SK-N-SH (cell line): ENCODE measurements at regions not wholly inside any gene's neighbourhood (a gene's known extent, or its start where the extent isn't known, plus 50 kb on each side); places are given as distances from the start of the nearest gene placed in this dataset.

Source experiments
- CTCF ChIA-PET: fragments of 300-600, 350-600 bp; formaldehyde crosslinking; extraction: SDS; loops from one replicate; lab custom pipeline; 2021; lab: Yijun Ruan, JAX
- POLR2A ChIA-PET: fragments of 350-600 bp; sonication (Branson Sonifier 250); formaldehyde crosslinking; extraction: SDS; loops from one replicate; lab custom pipeline; 2020; ENCODE audit warnings: antibody characterized with exemption, inconsistent platforms; lab: Yijun Ruan, JAX
- DNase-seq: peaks from one replicate; pipeline ENCODE4 v3.0.0; 2012
- H2AFZ ChIP-seq: fragments of 200-600 bp; sonication (generic); 2 replicates; pipeline ENCODE4 v1.8.1; 2016; ENCODE audit warnings: antibody characterized with exemption, mild to moderate bottlenecking, low read depth
- H3F3A ChIP-seq: fragments of 200-600 bp; sonication (generic); replicated peaks from 2 replicates; pipeline ENCODE3; 2016; ENCODE audit warnings: antibody characterized with exemption, mild to moderate bottlenecking; ENCODE audit not compliant: insufficient read depth
- H3K27ac ChIP-seq, 2 experiments: fragments of 200-500 bp in 1 of 2; fragments of 200-600 bp in 1 of 2; sonication (Bioruptor generic) in 1 of 2; sonication (generic), shearing (Covaris generic) in 1 of 2; 2 replicates each; pipeline versions ENCODE4 v1.5.1 to v1.6.1; 2014 to 2016; ENCODE audit warnings: low read depth in 2 of 2, inconsistent platforms in 1 of 2, low read length in 1 of 2, mild to moderate bottlenecking in 1 of 2, mixed read lengths in 1 of 2
- H3K27me3 ChIP-seq: fragments of 200-600 bp; sonication (generic), shearing (Covaris generic); 2 replicates; pipeline ENCODE4 v1.6.1; 2016; ENCODE audit warnings: mixed run types; ENCODE audit not compliant: insufficient read depth
- H3K36me3 ChIP-seq, 2 experiments: fragments of 200-500 bp in 1 of 2; fragments of 200-600 bp in 1 of 2; sonication (Bioruptor generic) in 1 of 2; sonication (generic) in 1 of 2; replicated peaks in 1 of 2; 2 replicates each; pipeline versions ENCODE3 to v1.5.1; 2014 to 2016; ENCODE audit warnings: low read length in 1 of 2, mild to moderate bottlenecking in 1 of 2; ENCODE audit not compliant: insufficient read depth in 2 of 2, control insufficient read depth in 1 of 2
- H3K4me1 ChIP-seq, 2 experiments: fragments of 200-500 bp in 1 of 2; fragments of 200-600 bp in 1 of 2; sonication (Bioruptor generic) in 1 of 2; sonication (generic), shearing (Covaris generic) in 1 of 2; 2 replicates each; pipeline versions ENCODE4 v1.5.1 to v1.6.1; 2014 to 2016; ENCODE audit warnings: low read depth in 1 of 2, low read length in 1 of 2, mixed run types in 1 of 2; ENCODE audit not compliant: insufficient read depth in 2 of 2, control insufficient read depth in 1 of 2
- H3K4me2 ChIP-seq: fragments of 200-600 bp; sonication (generic), shearing (Covaris generic); 2 replicates; pipeline ENCODE4 v1.6.1; 2017; ENCODE audit warnings: mixed run types
- H3K4me3 ChIP-seq, 2 experiments: fragments of 200-500 bp in 1 of 2; fragments of 200-600 bp in 1 of 2; sonication (Bioruptor generic) in 1 of 2; sonication (generic), shearing (Covaris generic) in 1 of 2; 2 replicates each; pipeline versions ENCODE4 v1.5.1 to v1.8.1; 2014 to 2016; ENCODE audit warnings: low read depth in 2 of 2, inconsistent platforms in 1 of 2, low read length in 1 of 2, mild to moderate bottlenecking in 1 of 2, mixed read lengths in 1 of 2, moderate library complexity in 1 of 2
- H3K79me2 ChIP-seq: fragments of 200-600 bp; sonication (generic); 2 replicates; pipeline ENCODE4 v1.8.1; 2017; ENCODE audit warnings: mild to moderate bottlenecking; ENCODE audit not compliant: insufficient read depth
- H3K9ac ChIP-seq: fragments of 200-600 bp; sonication (generic); 2 replicates; pipeline ENCODE4 v1.6.1; 2017; ENCODE audit warnings: mixed run types
- H3K9me2 ChIP-seq: fragments of 200-600 bp; sonication (generic); 2 replicates; pipeline ENCODE4 v1.6.1; 2017; ENCODE audit warnings: mixed run types
- H3K9me3 ChIP-seq: fragments of 200-600 bp; sonication (generic); 2 replicates; pipeline ENCODE4 v1.6.1; 2017; ENCODE audit warnings: mixed run types, mild to moderate bottlenecking, moderate library complexity
- H4K20me1 ChIP-seq: fragments of 200-600 bp; sonication (generic); 2 replicates; pipeline ENCODE4 v1.6.1; 2017; ENCODE audit warnings: mild to moderate bottlenecking, mixed run types; ENCODE audit not compliant: insufficient read depth
- CTCF ChIP-seq: fragments of 200-600 bp; sonication (generic); IDR thresholded peaks from 2 replicates; pipeline ENCODE4 v1.6.1; 2017; ENCODE audit warnings: antibody characterized with exemption, mild to moderate bottlenecking, moderate library complexity
- ELF1 ChIP-seq: IDR thresholded peaks from 2 replicates; pipeline ENCODE4 v1.4.0; 2012
- EP300 ChIP-seq, 2 experiments: IDR thresholded peaks; 2 replicates each; pipeline versions ENCODE4 v1.4.0 to v1.6.1; 2012; ENCODE audit warnings: borderline replicate concordance in 1 of 2, low read depth in 1 of 2, low read length in 1 of 2
- FOSL2 ChIP-seq: IDR thresholded peaks from 2 replicates; pipeline ENCODE4 v1.4.0; 2012; ENCODE audit warnings: low read depth, mild to moderate bottlenecking, moderate library complexity, borderline replicate concordance
- FOXJ3 ChIP-seq: sonication (generic); formaldehyde crosslinking; IDR thresholded peaks from 2 replicates; pipeline ENCODE4 v1.5.1; 2020; ENCODE audit warnings: mild to moderate bottlenecking, missing genetic modification reagents
- GABPA ChIP-seq: IDR thresholded peaks from 2 replicates; pipeline ENCODE4 v1.4.0; 2012; ENCODE audit warnings: low read depth, mild to moderate bottlenecking
- JUND ChIP-seq: IDR thresholded peaks from 2 replicates; pipeline ENCODE4 v1.4.0; 2012
- MEF2A ChIP-seq: IDR thresholded peaks from 2 replicates; pipeline ENCODE4 v1.4.0; 2012; ENCODE audit warnings: low read depth, borderline replicate concordance
- MXI1 ChIP-seq: IDR thresholded peaks from 2 replicates; pipeline ENCODE4 v1.6.1; 2012; ENCODE audit warnings: mild to moderate bottlenecking, low read depth, low read length, improper control_type of control experiment
- NFIC ChIP-seq: IDR thresholded peaks from 2 replicates; pipeline ENCODE4 v1.4.0; 2012; ENCODE audit warnings: borderline replicate concordance
- POLR2AphosphoS5 ChIP-seq: IDR thresholded peaks from 2 replicates; pipeline ENCODE4 v1.6.1; 2012; ENCODE audit warnings: low read depth, low read length
- RXRA ChIP-seq: IDR thresholded peaks from 2 replicates; pipeline ENCODE4 v1.4.0; 2012; ENCODE audit warnings: low read depth, mild to moderate bottlenecking, borderline replicate concordance
- SIN3A ChIP-seq: IDR thresholded peaks from 2 replicates; pipeline ENCODE4 v1.6.1; 2012; ENCODE audit warnings: low read depth, mild to moderate bottlenecking, low read length, moderate library complexity, borderline replicate concordance
- SMC3 ChIP-seq: IDR thresholded peaks from 2 replicates; pipeline ENCODE4 v1.6.1; 2012; ENCODE audit warnings: low read depth, low read length, improper control_type of control experiment
- TCF12 ChIP-seq: IDR thresholded peaks from 2 replicates; pipeline ENCODE4 v1.4.0; 2012
- YY1 ChIP-seq: IDR thresholded peaks from 2 replicates; pipeline ENCODE4 v1.4.0; 2012; ENCODE audit warnings: low read depth, mild to moderate bottlenecking
- ZBTB33 ChIP-seq: IDR thresholded peaks from 2 replicates; pipeline ENCODE4 v1.4.0; 2012; ENCODE audit warnings: low read depth, borderline replicate concordance
- WGBS: methylation state at CpG from one replicate; pipeline ENCODE4 v1.1.6; 2017; ENCODE audit warnings: low lambda C conversion rate; 5-methylcytosine and 5-hydroxymethylcytosine counted together
- TF ChIP-seq, protein P1 (sequence below): IDR thresholded peaks from 2 replicates; pipeline ENCODE4; 2012

DNA sequence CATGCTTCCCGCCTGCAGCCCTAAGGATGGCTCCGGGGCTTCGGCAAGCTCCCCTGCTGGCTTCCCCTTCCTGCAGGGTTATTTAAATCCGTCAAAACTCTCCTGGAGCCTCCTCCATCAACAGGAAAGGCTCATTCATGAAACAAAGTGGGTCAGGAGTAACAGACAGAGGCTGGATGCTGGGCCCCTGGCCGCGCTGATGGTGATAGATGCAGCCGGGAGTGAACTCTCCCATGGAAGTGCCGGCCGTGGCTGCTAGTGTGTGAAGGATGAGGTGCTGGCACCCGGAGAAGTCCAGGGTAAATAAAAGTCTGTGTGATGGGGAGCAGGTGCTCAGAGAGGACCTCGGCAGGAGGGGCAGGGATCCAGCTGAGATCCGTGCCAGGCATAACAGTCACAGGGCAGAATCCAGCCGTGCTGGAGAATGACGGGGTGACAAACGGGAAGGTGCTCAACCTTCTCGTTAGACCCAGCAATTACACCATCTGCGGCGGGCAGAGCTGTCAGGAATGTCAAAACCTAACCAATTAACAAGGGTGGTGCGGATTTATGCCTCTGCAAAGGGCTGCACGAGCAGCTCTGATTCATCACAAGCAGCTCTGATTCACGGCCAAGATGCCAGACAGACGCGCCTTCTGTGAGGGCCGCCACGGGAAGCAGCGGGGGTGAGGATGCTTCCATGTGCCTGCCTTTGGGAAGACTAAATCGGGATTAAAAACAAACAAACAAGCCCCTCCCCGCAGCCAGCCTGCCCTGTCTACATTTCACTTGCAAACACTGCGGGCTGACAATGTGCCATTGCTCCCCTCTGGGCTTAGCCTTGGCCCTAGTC lies 55.6 kb downstream of the SYNE3 start:
- H3K9me3 ChIP-seq, result no peaks in the 10 kb centered on the region
- ChIA-PET CTCF (interaction anchor here (1.1 to 4.5 kb wide), 5 partner anchors 9 to 28 kb away, joined by 3 to 22 read pairs (median 3); no protein-coding TSS in a partner anchor), POLR2A (no interaction called here)
- no peak overlapping the region for H3K27ac ChIP-seq
- H3K9me2 ChIP-seq, result no peaks in the 10 kb centered on the region
- no peaks in the 10 kb centered on the region for H4K20me1 ChIP-seq
- H3K4me2 ChIP-seq, result 0 out of 2 replicates have a peak overlapping the region, but pooled peaks have one; percentile 33
- no peak for DNase-seq
- no peaks in the 10 kb centered on the region for H3F3A ChIP-seq
- H3K4me1 ChIP-seq, result peaks cover 0 to 24% of the 10 kb centered on the region in 2 experiments; a peak in 1 of 4 replicates
- no peaks in the 10 kb centered on the region for H3K36me3 ChIP-seq
- no peak overlapping the region for H3K9ac ChIP-seq
- H3K79me2 ChIP-seq, result no peaks in the 10 kb centered on the region
- no peaks in the 10 kb centered on the region for H3K27me3 ChIP-seq
- TF ChIP-seq NFIC (peak; percentile 37; the same call in 1 of the 2 replicates), GABPA (no peak), ELF1 (no peak), FOSL2 (peak; percentile 50), FOXJ3 (CRISPR knock-in tag) (no peak), YY1 (no peak), RXRA (no peak), SMC3 (no peak), EP300 (IDR thresholded peaks at IDR 0.05; ENCODE audit: borderline replicate concordance in 1 of 2, low read depth in 1 of 2, low read length in 1 of 2) (no peak), SIN3A (no peak), POLR2AphosphoS5 (no peak), TCF12 (peak; percentile 50; the same call in 1 of the 2 replicates), MXI1 (no peak), JUND (peak; percentile 50; the same call in 1 of the 2 replicates), MEF2A (no peak), ZBTB33 (no peak), CTCF (no peak)
- TF ChIP-seq, protein P1, sequence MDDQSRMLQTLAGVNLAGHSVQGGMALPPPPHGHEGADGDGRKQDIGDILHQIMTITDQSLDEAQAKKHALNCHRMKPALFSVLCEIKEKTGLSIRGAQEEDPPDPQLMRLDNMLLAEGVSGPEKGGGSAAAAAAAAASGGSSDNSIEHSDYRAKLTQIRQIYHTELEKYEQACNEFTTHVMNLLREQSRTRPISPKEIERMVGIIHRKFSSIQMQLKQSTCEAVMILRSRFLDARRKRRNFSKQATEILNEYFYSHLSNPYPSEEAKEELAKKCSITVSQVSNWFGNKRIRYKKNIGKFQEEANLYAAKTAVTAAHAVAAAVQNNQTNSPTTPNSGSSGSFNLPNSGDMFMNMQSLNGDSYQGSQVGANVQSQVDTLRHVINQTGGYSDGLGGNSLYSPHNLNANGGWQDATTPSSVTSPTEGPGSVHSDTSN, result peak; percentile 67
- TF ChIP-seq, all 33 proteins: peak for 5
- H2AFZ ChIP-seq, result no peak overlapping the region
- H3K4me3 ChIP-seq, result no peak overlapping the region
- 61% methylated on average over 23 of the region's 29 CpGs for WGBS
